Sigmoid colon (tissue), 6 donors: ENCODE measurements at regions not wholly inside any gene's neighbourhood (a gene's known extent, or its start where the extent isn't known, plus 50 kb on each side); places are given as distances from the start of the nearest gene placed in this dataset.
"Not testable (repeated sequence)": the region's sequence is repeated elsewhere in the genome, so short reads cannot be mapped to it uniquely, and the experiment has no call there.

ENCODE experiments used
- DNase-seq: peaks from one replicate; pipeline ENCODE4 v3.0.0-alpha.2; 2019
- H3K27ac ChIP-seq, 4 donors: fragments of 200-600 bp; sonication (generic); one replicate each; pipeline ENCODE4 v1.5.1; 2016 to 2019; ENCODE audit warnings: mild to moderate bottlenecking in 1 of 4
- H3K27me3 ChIP-seq, 3 donors: fragments of 200-600 bp; sonication (generic); one replicate each; pipeline ENCODE4 v1.5.1; 2019; ENCODE audit warnings: mild to moderate bottlenecking in 1 of 3
- H3K36me3 ChIP-seq, 4 donors: fragments of 200-600 bp; sonication (generic); one replicate each; pipeline ENCODE4 v1.5.1; 2016 to 2019
- H3K4me1 ChIP-seq, 4 donors: fragments of 200-600 bp; sonication (generic); one replicate each; pipeline ENCODE4 v1.5.1; 2017 to 2019
- H3K4me3 ChIP-seq, 4 donors: fragments of 200-600 bp; sonication (generic); one replicate each; pipeline ENCODE4 v1.5.1; 2017 to 2019; ENCODE audit warnings: mild to moderate bottlenecking in 2 of 4, moderate library complexity in 1 of 4
- H3K9me3 ChIP-seq, 4 donors: fragments of 200-600 bp in 3 of 4; sonication (generic) in 3 of 4; one replicate each; pipeline versions ENCODE4 v1.5.1 to v1.6.1; 2013 to 2019
- EP300 ChIP-seq, 4 donors: sonication (generic); formaldehyde crosslinking; IDR thresholded peaks; one replicate each; pipeline ENCODE4 v1.6.1; 2017; ENCODE audit warnings: antibody characterized with exemption in 4 of 4
- POLR2A ChIP-seq, 2 donors: fragments of 450-650 bp; IDR thresholded peaks; one replicate each; pipeline ENCODE4 v1.6.1; 2016; ENCODE audit warnings: antibody characterized with exemption in 2 of 2, mild to moderate bottlenecking in 2 of 2, moderate library complexity in 2 of 2
- POLR2AphosphoS5 ChIP-seq, 4 donors: sonication (generic); formaldehyde crosslinking; IDR thresholded peaks; one replicate each; pipeline ENCODE4 v1.6.1; 2017; ENCODE audit warnings: antibody characterized with exemption in 4 of 4
- WGBS, 2 donors: extraction: QIAGEN DNeasy Blood & Tissue Kit; methylation state at CpG; one replicate each; pipeline ENCODE4 v1.1.7; 2013; 5-methylcytosine and 5-hydroxymethylcytosine counted together
- intact Hi-C: fragments of 100-400 bp; cut with DNase I; formaldehyde crosslinking; loops from one replicate; pipeline ENCODE4 v1.15.1; 2023
- TF ChIP-seq, protein P1 (sequence below), 4 experiments: fragments of 450-650 bp in 3 of 4; fragments of 200-600 bp in 1 of 4; IDR thresholded peaks; one replicate each; pipeline ENCODE4 v1.5.1; 2016 to 2019; ENCODE audit warnings: antibody characterized with exemption in 4 of 4, mild to moderate bottlenecking in 3 of 4, moderate library complexity in 2 of 4
- donor health status: healthy with polysubstance abuse.
- donor health status: healthy.

DNA sequence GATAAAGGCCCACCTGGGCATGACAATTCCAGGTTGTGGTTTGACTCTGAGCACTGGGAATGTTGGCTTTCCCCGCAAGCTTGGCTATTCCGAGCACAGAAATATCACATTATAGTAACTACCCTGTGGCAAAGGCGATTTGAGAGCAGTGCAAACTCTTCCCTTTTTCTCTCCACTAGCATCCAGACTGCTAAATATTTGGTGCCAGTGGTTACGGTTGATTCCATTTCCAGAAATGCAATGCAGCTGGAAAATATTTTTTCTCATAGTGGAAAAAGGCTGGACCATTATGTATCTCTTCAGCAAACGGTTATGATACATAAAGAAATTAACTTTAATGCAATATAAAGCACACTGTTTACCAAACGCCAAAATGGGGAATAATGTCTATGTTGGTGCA, 158.0 kb downstream of the ENC1 start:
- H3K4me3 ChIP-seq: no peak overlapping the region
- no peak for DNase-seq
- TF ChIP-seq EP300 (IDR thresholded peaks at IDR 0.05) (no peak), POLR2A (IDR thresholded peaks at IDR 0.05) (no peak), POLR2AphosphoS5 (IDR thresholded peaks at IDR 0.05) (no peak)
- TF ChIP-seq, protein P1, sequence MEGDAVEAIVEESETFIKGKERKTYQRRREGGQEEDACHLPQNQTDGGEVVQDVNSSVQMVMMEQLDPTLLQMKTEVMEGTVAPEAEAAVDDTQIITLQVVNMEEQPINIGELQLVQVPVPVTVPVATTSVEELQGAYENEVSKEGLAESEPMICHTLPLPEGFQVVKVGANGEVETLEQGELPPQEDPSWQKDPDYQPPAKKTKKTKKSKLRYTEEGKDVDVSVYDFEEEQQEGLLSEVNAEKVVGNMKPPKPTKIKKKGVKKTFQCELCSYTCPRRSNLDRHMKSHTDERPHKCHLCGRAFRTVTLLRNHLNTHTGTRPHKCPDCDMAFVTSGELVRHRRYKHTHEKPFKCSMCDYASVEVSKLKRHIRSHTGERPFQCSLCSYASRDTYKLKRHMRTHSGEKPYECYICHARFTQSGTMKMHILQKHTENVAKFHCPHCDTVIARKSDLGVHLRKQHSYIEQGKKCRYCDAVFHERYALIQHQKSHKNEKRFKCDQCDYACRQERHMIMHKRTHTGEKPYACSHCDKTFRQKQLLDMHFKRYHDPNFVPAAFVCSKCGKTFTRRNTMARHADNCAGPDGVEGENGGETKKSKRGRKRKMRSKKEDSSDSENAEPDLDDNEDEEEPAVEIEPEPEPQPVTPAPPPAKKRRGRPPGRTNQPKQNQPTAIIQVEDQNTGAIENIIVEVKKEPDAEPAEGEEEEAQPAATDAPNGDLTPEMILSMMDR (IDR thresholded peaks at IDR 0.05): no peak
- no peaks in the 10 kb centered on the region for H3K4me1 ChIP-seq
- H3K27ac ChIP-seq: no peak overlapping the region
- no peaks in the 10 kb centered on the region for H3K36me3 ChIP-seq
- intact Hi-C loops: no loop called here
- H3K9me3 ChIP-seq: no peaks in the 10 kb centered on the region
- 89 to 90% methylated on average over 6 of the region's 6 CpGs for WGBS, 2 donors
- no peaks in the 10 kb centered on the region for H3K27me3 ChIP-seq

DNA sequence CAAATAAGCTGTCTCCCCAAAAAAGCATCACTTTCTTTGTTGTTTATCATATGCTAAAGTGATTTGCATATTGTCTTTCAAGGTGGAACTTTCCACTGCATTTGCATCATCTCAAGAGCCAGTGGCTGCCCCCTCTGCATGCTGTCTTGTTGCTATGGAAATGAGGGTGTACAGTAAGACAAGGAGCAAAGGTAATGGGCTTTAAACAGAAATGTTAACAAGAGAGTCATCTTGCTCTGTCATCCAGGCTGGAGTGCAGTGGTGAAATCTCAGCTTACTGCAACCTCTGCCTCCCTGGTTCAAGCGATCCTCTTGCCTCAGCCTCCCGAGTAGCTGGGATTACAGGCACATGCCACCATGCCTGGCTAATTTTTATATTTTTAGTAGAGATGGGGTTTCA, 159.2 kb downstream of the ENC1 start:
- H3K4me3 ChIP-seq, H3K36me3 ChIP-seq, intact Hi-C loops, H3K27ac ChIP-seq, DNase-seq, H3K9me3 ChIP-seq, H3K27me3 ChIP-seq, H3K4me1 ChIP-seq: not testable (repeated sequence)
- WGBS, 2 donors: 90 to 96% methylated on average over 2 of the region's 2 CpGs

DNA sequence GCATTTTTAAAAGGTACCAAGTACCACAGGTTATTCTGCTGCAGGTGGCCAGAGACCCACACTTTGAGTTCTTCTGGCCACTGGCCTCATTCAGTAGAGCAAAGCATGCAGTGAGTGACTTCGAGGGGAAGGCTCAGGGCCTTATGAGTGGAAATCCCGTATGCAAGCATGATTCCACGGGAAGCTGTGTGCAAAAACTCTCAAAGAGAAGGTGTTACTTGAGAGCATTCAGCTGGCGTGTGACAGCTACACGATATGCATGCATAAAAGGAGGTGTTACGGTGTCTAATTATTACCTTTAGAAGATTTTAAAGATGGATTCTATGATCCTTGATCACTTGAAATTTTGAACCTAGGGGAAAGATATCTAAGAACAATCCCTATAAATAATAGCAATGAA, 160.3 kb downstream of the ENC1 start:
- Histone ChIP-seq H3K36me3 (no peaks in the 10 kb centered on the region), H3K4me1 (no peaks in the 10 kb centered on the region), H3K4me3 (no peak overlapping the region), H3K27ac (no peak overlapping the region), H3K9me3 (no peaks in the 10 kb centered on the region), H3K27me3 (no peaks in the 10 kb centered on the region)
- no peak for TF ChIP-seq POLR2A (IDR thresholded peaks at IDR 0.05)
- TF ChIP-seq, protein P1 (IDR thresholded peaks at IDR 0.05): no peak
- no peak for TF ChIP-seq POLR2AphosphoS5 (IDR thresholded peaks at IDR 0.05)
- no peak for TF ChIP-seq EP300 (IDR thresholded peaks at IDR 0.05)
- DNase-seq: no peak
- 92% methylated on average over 6 of the region's 6 CpGs for WGBS, 2 donors
- intact Hi-C loops: no loop called here

DNA sequence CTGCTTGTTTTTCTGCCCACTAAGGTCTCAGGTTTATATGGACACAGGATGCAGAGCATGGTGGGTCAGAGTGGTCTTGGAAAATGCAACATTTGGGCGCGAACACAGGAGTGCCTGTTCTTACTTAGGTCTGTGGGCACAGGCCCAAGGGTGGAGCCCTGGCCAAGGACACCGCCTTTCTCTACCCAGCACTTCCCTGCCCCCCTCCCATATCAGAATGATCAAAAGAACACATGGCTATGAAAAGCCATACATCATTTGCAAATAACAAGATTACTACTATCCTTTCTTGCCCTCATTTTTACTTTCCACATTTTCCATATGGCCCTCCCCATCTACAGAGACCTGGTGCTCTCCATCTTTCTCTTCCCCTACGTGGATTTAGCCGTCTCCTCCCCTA, 162.2 kb downstream of the ENC1 start:
- 37 to 68% methylated on average over 5 of the region's 5 CpGs for WGBS, 2 donors
- intact Hi-C loops: no loop called here
- no peak overlapping the region for H3K27ac ChIP-seq

DNA sequence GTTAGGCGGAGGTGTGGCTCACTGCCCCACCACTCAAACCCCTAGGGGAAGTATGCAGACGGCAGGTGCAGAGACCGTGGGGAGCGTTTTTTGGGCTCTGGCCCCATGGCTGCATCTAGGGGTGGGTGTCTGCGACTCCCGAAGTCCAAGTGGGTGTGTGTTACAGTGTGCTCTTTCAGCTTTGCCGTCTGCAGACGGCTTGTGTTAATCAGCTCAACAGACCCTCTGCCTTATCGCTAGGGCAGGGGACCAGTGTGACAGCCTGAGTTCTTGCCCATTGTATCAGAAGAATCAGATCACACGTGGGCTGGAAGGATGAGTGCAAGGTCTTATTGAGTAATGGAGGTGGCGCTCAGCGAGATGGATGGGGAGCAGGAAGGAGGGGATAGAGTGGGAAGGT, 162.8 kb downstream of the ENC1 start:
- no peaks in the 10 kb centered on the region for H3K27me3 ChIP-seq
- H3K36me3 ChIP-seq: no peaks in the 10 kb centered on the region
- intact Hi-C loops: no loop called here
- TF ChIP-seq EP300 (IDR thresholded peaks at IDR 0.05) (no peak), POLR2AphosphoS5 (IDR thresholded peaks at IDR 0.05) (no peak), POLR2A (IDR thresholded peaks at IDR 0.05) (no peak)
- TF ChIP-seq, protein P1 (IDR thresholded peaks at IDR 0.05): no peak
- no peak overlapping the region for H3K4me3 ChIP-seq
- no peaks in the 10 kb centered on the region for H3K4me1 ChIP-seq
- no peak for DNase-seq
- H3K9me3 ChIP-seq: no peaks in the 10 kb centered on the region
- H3K27ac ChIP-seq: no peak overlapping the region
- WGBS, 2 donors: 91 to 92% methylated on average over 12 of the region's 12 CpGs

More for the DNA sequence above, 162.2 kb downstream of the ENC1 start:
- Histone ChIP-seq H3K27me3 (no peaks in the 10 kb centered on the region), H3K36me3 (no peaks in the 10 kb centered on the region), H3K9me3 (no peaks in the 10 kb centered on the region), H3K4me1 (no peaks in the 10 kb centered on the region), H3K4me3 (no peak overlapping the region)
- TF ChIP-seq POLR2A (IDR thresholded peaks at IDR 0.05) (no peak), POLR2AphosphoS5 (IDR thresholded peaks at IDR 0.05) (no peak), EP300 (IDR thresholded peaks at IDR 0.05) (no peak)
- TF ChIP-seq, protein P1 (IDR thresholded peaks at IDR 0.05): no peak
- no peak for DNase-seq
